ENCODE measurements at regions not wholly inside any gene's neighbourhood (a gene's known extent, or its start where the extent isn't known, plus 50 kb on each side); places are given as distances from the start of the nearest gene placed in this dataset.

GRCh38 chr11:90744169-90744568 lies 521.3 kb upstream of the CHORDC1 start:
- H3K4me3 ChIP-seq, result no peak overlapping the region
- no peaks in the 10 kb centered on the region for H3K27me3 ChIP-seq
- H3K4me1 ChIP-seq, result no peaks in the 10 kb centered on the region
- intact Hi-C loops (cut with DNase I; ENCODE audit: low total_unique reads) (no loop called here), in situ Hi-C loops (cut with MboI; ENCODE audit: low sequenced_read_pairs in 4 of 4) (no loop called here)
- no peak for ATAC-seq
- no peak for TF ChIP-seq POLR2A (IDR thresholded peaks at IDR 0.05)
- TF ChIP-seq, protein P1, sequence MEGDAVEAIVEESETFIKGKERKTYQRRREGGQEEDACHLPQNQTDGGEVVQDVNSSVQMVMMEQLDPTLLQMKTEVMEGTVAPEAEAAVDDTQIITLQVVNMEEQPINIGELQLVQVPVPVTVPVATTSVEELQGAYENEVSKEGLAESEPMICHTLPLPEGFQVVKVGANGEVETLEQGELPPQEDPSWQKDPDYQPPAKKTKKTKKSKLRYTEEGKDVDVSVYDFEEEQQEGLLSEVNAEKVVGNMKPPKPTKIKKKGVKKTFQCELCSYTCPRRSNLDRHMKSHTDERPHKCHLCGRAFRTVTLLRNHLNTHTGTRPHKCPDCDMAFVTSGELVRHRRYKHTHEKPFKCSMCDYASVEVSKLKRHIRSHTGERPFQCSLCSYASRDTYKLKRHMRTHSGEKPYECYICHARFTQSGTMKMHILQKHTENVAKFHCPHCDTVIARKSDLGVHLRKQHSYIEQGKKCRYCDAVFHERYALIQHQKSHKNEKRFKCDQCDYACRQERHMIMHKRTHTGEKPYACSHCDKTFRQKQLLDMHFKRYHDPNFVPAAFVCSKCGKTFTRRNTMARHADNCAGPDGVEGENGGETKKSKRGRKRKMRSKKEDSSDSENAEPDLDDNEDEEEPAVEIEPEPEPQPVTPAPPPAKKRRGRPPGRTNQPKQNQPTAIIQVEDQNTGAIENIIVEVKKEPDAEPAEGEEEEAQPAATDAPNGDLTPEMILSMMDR (IDR thresholded peaks at IDR 0.05 in 4 of 5, conservative IDR thresholded peaks at IDR 0.05 in 1 of 5), result no peak
- H3K36me3 ChIP-seq, result no peaks in the 10 kb centered on the region
- DNase-seq, result no peak
- no peaks in the 10 kb centered on the region for H3K9me3 ChIP-seq
- no peak overlapping the region for H3K27ac ChIP-seq

DNA sequence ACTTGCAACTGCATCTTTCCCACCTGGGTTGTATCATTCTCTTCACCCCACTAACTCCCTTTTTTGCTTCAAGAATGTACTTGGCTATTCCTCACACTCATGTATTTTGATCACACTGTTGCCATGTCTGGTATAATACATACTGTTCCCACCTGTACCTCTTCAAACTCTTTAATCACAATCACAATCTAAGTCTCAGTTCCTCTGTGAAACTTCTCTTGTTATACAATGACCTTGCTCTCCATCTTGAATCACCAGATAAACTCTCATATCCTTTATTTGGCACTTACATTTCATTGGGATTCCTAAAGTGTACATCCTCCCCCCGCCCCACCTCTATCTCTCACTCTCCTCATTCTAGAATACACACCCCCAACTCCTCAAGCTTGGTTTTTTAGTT lies 516.0 kb upstream of the CHORDC1 start:
- intact Hi-C loops (cut with DNase I; ENCODE audit: low total_unique reads) (no loop called here), in situ Hi-C loops (cut with MboI; ENCODE audit: low sequenced_read_pairs in 4 of 4) (no loop called here)
- DNase-seq (no peak), ATAC-seq (no peak)
- no peaks in the 10 kb centered on the region for H3K36me3 ChIP-seq
- H3K9me3 ChIP-seq, result no peaks in the 10 kb centered on the region
- no peak overlapping the region for H3K27ac ChIP-seq
- no peak for TF ChIP-seq POLR2A (IDR thresholded peaks at IDR 0.05)
- TF ChIP-seq, protein P1 (IDR thresholded peaks at IDR 0.05 in 4 of 5, conservative IDR thresholded peaks at IDR 0.05 in 1 of 5), result no peak
- no peaks in the 10 kb centered on the region for H3K4me1 ChIP-seq
- no peaks in the 10 kb centered on the region for H3K27me3 ChIP-seq
- no peak overlapping the region for H3K4me3 ChIP-seq

DNA sequence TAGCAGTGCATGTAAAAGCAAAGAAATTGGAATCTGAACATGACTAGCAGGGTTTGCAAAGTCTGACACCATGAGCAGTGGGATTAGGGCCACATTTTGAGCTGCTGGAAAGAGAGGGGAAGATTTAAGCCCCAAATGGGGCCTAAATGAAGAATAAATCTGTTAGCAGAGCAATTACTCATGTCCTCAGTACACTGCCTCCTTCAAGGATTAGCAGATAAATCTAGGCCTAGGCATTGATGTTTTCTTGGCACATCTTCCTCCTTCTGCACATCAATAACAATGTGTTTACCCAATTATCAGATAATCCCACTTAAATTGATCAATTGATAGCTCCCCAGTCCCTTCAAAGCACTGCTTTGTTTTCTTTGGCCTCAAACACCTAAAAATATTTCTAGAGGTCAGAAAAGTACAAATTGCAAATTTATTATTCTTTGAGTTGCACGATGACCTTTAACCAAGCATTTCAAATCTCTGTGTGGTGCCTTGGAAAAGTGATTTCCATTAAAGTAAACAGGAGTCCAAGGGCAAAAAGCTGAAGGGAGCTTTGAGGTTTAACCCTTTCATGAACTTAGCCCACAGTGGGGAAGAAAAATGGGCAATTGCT lies 514.7 kb upstream of the CHORDC1 start:
- DNase-seq (no peak), ATAC-seq (no peak)
- in situ Hi-C loops (cut with MboI; ENCODE audit: low sequenced_read_pairs in 4 of 4), result no loop called here
- H3K36me3 ChIP-seq, result no peaks in the 10 kb centered on the region
- H3K27ac ChIP-seq, result no peak overlapping the region
- H3K27me3 ChIP-seq, result no peaks in the 10 kb centered on the region
- H3K9me3 ChIP-seq, result no peaks in the 10 kb centered on the region
- TF ChIP-seq, protein P1 (IDR thresholded peaks at IDR 0.05 in 4 of 5, conservative IDR thresholded peaks at IDR 0.05 in 1 of 5), result no peak
- no peak for TF ChIP-seq POLR2A (IDR thresholded peaks at IDR 0.05)
- intact Hi-C loops (cut with DNase I; ENCODE audit: low total_unique reads), result no loop called here
- H3K4me3 ChIP-seq, result no peak overlapping the region
- H3K4me1 ChIP-seq, result no peaks in the 10 kb centered on the region

GRCh38 chr11:90732486-90732885 lies 509.6 kb upstream of the CHORDC1 start:
- Histone ChIP-seq H3K27me3 (no peaks in the 10 kb centered on the region), H3K36me3 (no peaks in the 10 kb centered on the region), H3K4me1 (no peaks in the 10 kb centered on the region), H3K4me3 (no peak overlapping the region), H3K27ac (no peak overlapping the region), H3K9me3 (no peaks in the 10 kb centered on the region)
- no peak for ATAC-seq
- intact Hi-C loops (cut with DNase I; ENCODE audit: low total_unique reads), result no loop called here
- DNase-seq, result no peak
- in situ Hi-C loops (cut with MboI; ENCODE audit: low sequenced_read_pairs in 4 of 4), result no loop called here
- TF ChIP-seq POLR2A (IDR thresholded peaks at IDR 0.05), result no peak
- TF ChIP-seq, protein P1 (IDR thresholded peaks at IDR 0.05 in 4 of 5, conservative IDR thresholded peaks at IDR 0.05 in 1 of 5), result no peak

DNA sequence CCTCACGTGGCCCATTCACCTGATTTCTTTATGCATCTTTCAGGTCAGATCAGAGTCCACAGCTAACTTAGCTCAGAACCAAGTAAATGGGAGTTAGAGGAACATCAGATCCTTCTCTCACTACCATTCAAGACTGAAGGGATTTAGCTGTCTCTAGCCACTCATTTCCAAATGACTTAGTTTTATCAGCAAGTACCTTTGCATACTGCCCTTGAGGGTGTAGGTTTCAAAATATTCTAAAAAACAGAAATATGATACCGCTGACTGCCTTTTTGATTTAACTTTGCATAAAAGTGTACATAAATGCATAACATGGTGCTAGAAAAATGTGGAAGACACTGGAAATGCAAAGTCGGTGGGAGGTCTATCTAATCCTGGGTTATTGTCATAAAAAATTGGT lies 500.6 kb upstream of the CHORDC1 start:
- DNase-seq (no peak), ATAC-seq (no peak)
- no peak overlapping the region for H3K27ac ChIP-seq
- TF ChIP-seq, protein P1 (IDR thresholded peaks at IDR 0.05 in 4 of 5, conservative IDR thresholded peaks at IDR 0.05 in 1 of 5), result no peak
- no peak for TF ChIP-seq POLR2A (IDR thresholded peaks at IDR 0.05)
- no peaks in the 10 kb centered on the region for H3K4me1 ChIP-seq
- in situ Hi-C loops (cut with MboI; ENCODE audit: low sequenced_read_pairs in 4 of 4) (no loop called here), intact Hi-C loops (cut with DNase I; ENCODE audit: low total_unique reads) (no loop called here)
- H3K36me3 ChIP-seq, result no peaks in the 10 kb centered on the region
- H3K4me3 ChIP-seq, result no peak overlapping the region
- H3K27me3 ChIP-seq, result no peaks in the 10 kb centered on the region
- H3K9me3 ChIP-seq, result no peaks in the 10 kb centered on the region
